ENCODE measurements at regions not wholly inside any gene's neighbourhood (a gene's known extent, or its start where the extent isn't known, plus 50 kb on each side); places are given as distances from the start of the nearest gene placed in this dataset.

- TF ChIP-seq CTCF (tag by site-specific recombination; IDR thresholded peaks at IDR 0.05) = no peak
- no peak for TF ChIP-seq ZBTB11 (tag by site-specific recombination; conservative IDR thresholded peaks at IDR 0.05; ENCODE audit: low read depth)
- TF ChIP-seq ZNF548 (tag by site-specific recombination; IDR thresholded peaks at IDR 0.05) = no peak
- TF ChIP-seq REST (tag by site-specific recombination; IDR thresholded peaks at IDR 0.05) = no peak
- TF ChIP-seq SP7 (tag by site-specific recombination; IDR thresholded peaks at IDR 0.05) = no peak
- TF ChIP-seq MZF1 (tag by site-specific recombination; IDR thresholded peaks at IDR 0.05; ENCODE audit: borderline replicate concordance) = no peak
- TF ChIP-seq, protein P1, sequence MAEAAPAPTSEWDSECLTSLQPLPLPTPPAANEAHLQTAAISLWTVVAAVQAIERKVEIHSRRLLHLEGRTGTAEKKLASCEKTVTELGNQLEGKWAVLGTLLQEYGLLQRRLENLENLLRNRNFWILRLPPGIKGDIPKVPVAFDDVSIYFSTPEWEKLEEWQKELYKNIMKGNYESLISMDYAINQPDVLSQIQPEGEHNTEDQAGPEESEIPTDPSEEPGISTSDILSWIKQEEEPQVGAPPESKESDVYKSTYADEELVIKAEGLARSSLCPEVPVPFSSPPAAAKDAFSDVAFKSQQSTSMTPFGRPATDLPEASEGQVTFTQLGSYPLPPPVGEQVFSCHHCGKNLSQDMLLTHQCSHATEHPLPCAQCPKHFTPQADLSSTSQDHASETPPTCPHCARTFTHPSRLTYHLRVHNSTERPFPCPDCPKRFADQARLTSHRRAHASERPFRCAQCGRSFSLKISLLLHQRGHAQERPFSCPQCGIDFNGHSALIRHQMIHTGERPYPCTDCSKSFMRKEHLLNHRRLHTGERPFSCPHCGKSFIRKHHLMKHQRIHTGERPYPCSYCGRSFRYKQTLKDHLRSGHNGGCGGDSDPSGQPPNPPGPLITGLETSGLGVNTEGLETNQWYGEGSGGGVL (tag by site-specific recombination; IDR thresholded peaks at IDR 0.05) = no peak
- TF ChIP-seq, protein P2, sequence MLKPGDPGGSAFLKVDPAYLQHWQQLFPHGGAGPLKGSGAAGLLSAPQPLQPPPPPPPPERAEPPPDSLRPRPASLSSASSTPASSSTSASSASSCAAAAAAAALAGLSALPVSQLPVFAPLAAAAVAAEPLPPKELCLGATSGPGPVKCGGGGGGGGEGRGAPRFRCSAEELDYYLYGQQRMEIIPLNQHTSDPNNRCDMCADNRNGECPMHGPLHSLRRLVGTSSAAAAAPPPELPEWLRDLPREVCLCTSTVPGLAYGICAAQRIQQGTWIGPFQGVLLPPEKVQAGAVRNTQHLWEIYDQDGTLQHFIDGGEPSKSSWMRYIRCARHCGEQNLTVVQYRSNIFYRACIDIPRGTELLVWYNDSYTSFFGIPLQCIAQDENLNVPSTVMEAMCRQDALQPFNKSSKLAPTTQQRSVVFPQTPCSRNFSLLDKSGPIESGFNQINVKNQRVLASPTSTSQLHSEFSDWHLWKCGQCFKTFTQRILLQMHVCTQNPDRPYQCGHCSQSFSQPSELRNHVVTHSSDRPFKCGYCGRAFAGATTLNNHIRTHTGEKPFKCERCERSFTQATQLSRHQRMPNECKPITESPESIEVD (tag by site-specific recombination; IDR thresholded peaks at IDR 0.05) = no peak
- no peak for TF ChIP-seq ZNF449 (tag by site-specific recombination; IDR thresholded peaks at IDR 0.05)
These were observed 367.3 kb downstream of the GRIA2 start for GRCh38 chr4:157587681-157588423.
